ENCODE measurements at regions not wholly inside any gene's neighbourhood (a gene's known extent, or its start where the extent isn't known, plus 50 kb on each side); places are given as distances from the start of the nearest gene placed in this dataset.

- no peak for DNase-seq
Observed at GRCh38 chr20:22922987-22923386, 112.1 kb upstream of the SSTR4 start.

GRCh38 chr20:22924046-22924737 is 110.9 kb upstream of the SSTR4 start:
- DNase-seq, result no peak

- no peak for DNase-seq
Observed at GRCh38 chr20:22924949-22925612, 110.0 kb upstream of the SSTR4 start.

- DNase-seq, result no peak
Observed at GRCh38 chr20:22925613-22925983, 109.5 kb upstream of the SSTR4 start.

GRCh38 chr20:22927537-22927936 is 107.6 kb upstream of the SSTR4 start:
- no peak for DNase-seq

- no peak for DNase-seq
Observed at GRCh38 chr20:22928679-22929078, 106.4 kb upstream of the SSTR4 start.

- no peak for DNase-seq
Observed at GRCh38 chr20:22929661-22930060, 105.5 kb upstream of the SSTR4 start.

- no peak for DNase-seq
Observed at GRCh38 chr20:22931653-22932608, 103.2 kb upstream of the SSTR4 start.

GRCh38 chr20:22939181-22939580 is 95.9 kb upstream of the SSTR4 start:
- no peak for DNase-seq

GRCh38 chr20:22940350-22940749 is 94.8 kb upstream of the SSTR4 start:
- DNase-seq, result no peak

- DNase-seq, result no peak
Observed at GRCh38 chr20:22941550-22941949, 93.6 kb upstream of the SSTR4 start.

- no peak for DNase-seq
Observed at GRCh38 chr20:22942742-22943141, 92.4 kb upstream of the SSTR4 start.

GRCh38 chr20:22944062-22944461 is 91.0 kb upstream of the SSTR4 start:
- no peak for DNase-seq

- DNase-seq, result no peak
Observed at GRCh38 chr20:22944936-22945335, 90.2 kb upstream of the SSTR4 start.

- no peak for DNase-seq
Observed at GRCh38 chr20:22946596-22946995, 88.5 kb upstream of the SSTR4 start.

GRCh38 chr20:22949331-22950109 is 85.6 kb upstream of the SSTR4 start:
- no peak for DNase-seq

- DNase-seq, result no peak
Observed at GRCh38 chr20:22951966-22952365, 83.1 kb upstream of the SSTR4 start.

- DNase-seq, result no peak
Observed at GRCh38 chr20:22954661-22955060, 80.5 kb upstream of the SSTR4 start.

GRCh38 chr20:22958390-22958789 is 76.7 kb upstream of the SSTR4 start:
- no peak for DNase-seq

GRCh38 chr20:22962567-22963439 is 72.3 kb upstream of the SSTR4 start:
- DNase-seq, result no peak

GRCh38 chr20:22963581-22963980 is 71.5 kb upstream of the SSTR4 start:
- DNase-seq, result no peak

All from activated CD4-positive, alpha-beta T cell treated with anti-CD3 and anti-CD28 coated beads, Interleukin-2, amount 50 U/mL, for 16 hours (primary cell).